ENCODE measurements at regions not wholly inside any gene's neighbourhood (a gene's known extent, or its start where the extent isn't known, plus 50 kb on each side); places are given as distances from the start of the nearest gene placed in this dataset.

DNA sequence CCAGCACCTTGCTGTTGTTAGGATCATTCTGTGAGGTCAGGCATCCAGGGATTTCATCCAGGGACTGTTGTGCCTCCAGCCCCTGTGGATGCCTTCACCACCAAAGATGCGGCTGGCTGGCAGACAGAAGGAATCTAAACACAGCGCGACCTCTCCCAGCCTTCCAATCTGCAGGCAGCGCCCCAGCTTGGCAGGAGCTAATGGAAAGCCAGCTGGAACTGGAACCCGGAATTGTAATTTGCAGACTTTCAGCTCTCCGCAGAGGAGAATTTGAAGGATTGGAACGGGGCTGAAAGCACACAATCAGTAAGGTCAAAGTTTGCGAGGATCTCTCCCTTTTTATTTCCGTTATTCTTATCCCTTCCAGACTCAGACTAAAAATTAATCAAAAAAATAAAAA is 127.8 kb downstream of the TRIB2 start:
- Histone ChIP-seq H3K27me3 (ENCODE audit: control insufficient read depth in 5 of 5, insufficient read depth in 4 of 5, low read length in 5 of 5) (no peaks in the 10 kb centered on the region), H3K27ac (ENCODE audit: low read depth, low read length) (no peak overlapping the region), H3K36me3 (ENCODE audit: control insufficient read depth in 5 of 5, insufficient read depth in 5 of 5, low read length in 5 of 5) (no peaks in the 10 kb centered on the region), H3K9ac (ENCODE audit: low read length in 5 of 5) (no peak overlapping the region), H3K4me3 (ENCODE audit: low read depth in 1 of 5, low read length in 5 of 5) (no peak overlapping the region), H3K4me1 (ENCODE audit: control insufficient read depth in 5 of 5, insufficient read depth in 5 of 5, low read length in 5 of 5) (no peaks in the 10 kb centered on the region), H3K9me3 (ENCODE audit: control insufficient read depth in 5 of 5, low read length in 5 of 5) (no peaks in the 10 kb centered on the region)

- no peak overlapping the region for H3K4me3 ChIP-seq (ENCODE audit: low read depth in 1 of 5, low read length in 5 of 5)
- H3K4me1 ChIP-seq (ENCODE audit: control insufficient read depth in 5 of 5, insufficient read depth in 5 of 5, low read length in 5 of 5): no peaks in the 10 kb centered on the region
- no peak overlapping the region for H3K9ac ChIP-seq (ENCODE audit: low read length in 5 of 5)
- no peaks in the 10 kb centered on the region for H3K36me3 ChIP-seq (ENCODE audit: control insufficient read depth in 5 of 5, insufficient read depth in 5 of 5, low read length in 5 of 5)
- no peaks in the 10 kb centered on the region for H3K27me3 ChIP-seq (ENCODE audit: control insufficient read depth in 5 of 5, insufficient read depth in 4 of 5, low read length in 5 of 5)
- no peak overlapping the region for H3K27ac ChIP-seq (ENCODE audit: low read depth, low read length)
- no peaks in the 10 kb centered on the region for H3K9me3 ChIP-seq (ENCODE audit: control insufficient read depth in 5 of 5, low read length in 5 of 5)
Measured at GRCh38 chr2:12847694-12848575, 131.2 kb downstream of the TRIB2 start.

GRCh38 chr2:12852135-12852534 is 135.4 kb downstream of the TRIB2 start:
- no peaks in the 10 kb centered on the region for H3K36me3 ChIP-seq (ENCODE audit: control insufficient read depth in 5 of 5, insufficient read depth in 5 of 5, low read length in 5 of 5)
- no peak overlapping the region for H3K9ac ChIP-seq (ENCODE audit: low read length in 5 of 5)
- peaks cover 0 to 7% (median 0%) of the 10 kb centered on the region in 5 donors for H3K4me1 ChIP-seq (ENCODE audit: control insufficient read depth in 5 of 5, insufficient read depth in 5 of 5, low read length in 5 of 5)
- H3K27ac ChIP-seq (ENCODE audit: low read depth, low read length): no peak overlapping the region
- H3K4me3 ChIP-seq (ENCODE audit: low read depth in 1 of 5, low read length in 5 of 5): no peak overlapping the region
- H3K9me3 ChIP-seq (ENCODE audit: control insufficient read depth in 5 of 5, low read length in 5 of 5): no peaks in the 10 kb centered on the region
- no peaks in the 10 kb centered on the region for H3K27me3 ChIP-seq (ENCODE audit: control insufficient read depth in 5 of 5, insufficient read depth in 4 of 5, low read length in 5 of 5)

- Histone ChIP-seq H3K4me1 (ENCODE audit: control insufficient read depth in 5 of 5, insufficient read depth in 5 of 5, low read length in 5 of 5) (peaks cover 0 to 7% (median 0%) of the 10 kb centered on the region in 5 donors), H3K9ac (ENCODE audit: low read length in 5 of 5) (no peak overlapping the region), H3K36me3 (ENCODE audit: control insufficient read depth in 5 of 5, insufficient read depth in 5 of 5, low read length in 5 of 5) (no peaks in the 10 kb centered on the region), H3K27me3 (ENCODE audit: control insufficient read depth in 5 of 5, insufficient read depth in 4 of 5, low read length in 5 of 5) (no peaks in the 10 kb centered on the region), H3K9me3 (ENCODE audit: control insufficient read depth in 5 of 5, low read length in 5 of 5) (no peaks in the 10 kb centered on the region), H3K4me3 (ENCODE audit: low read depth in 1 of 5, low read length in 5 of 5) (no peak overlapping the region), H3K27ac (ENCODE audit: low read depth, low read length) (no peak overlapping the region)
Measured at GRCh38 chr2:12854001-12854530, 137.3 kb downstream of the TRIB2 start.

DNA sequence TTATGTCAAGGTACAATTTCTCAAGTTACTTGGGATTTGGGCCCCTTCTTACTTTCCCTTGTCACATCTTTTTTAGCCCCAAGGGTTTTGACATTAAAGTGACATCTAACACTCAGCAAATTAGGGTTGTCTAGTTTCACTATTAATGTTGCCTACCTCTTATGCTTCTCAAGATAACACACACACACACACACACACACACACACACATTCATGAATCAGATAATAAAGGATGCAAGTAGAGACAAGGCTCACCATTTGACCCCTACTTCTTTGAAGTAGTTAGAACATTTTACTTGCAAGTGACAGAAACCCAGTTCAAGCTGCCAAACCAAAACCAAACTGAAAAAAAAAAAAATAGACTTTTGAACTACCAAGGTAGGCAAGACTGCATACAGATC is 138.8 kb downstream of the TRIB2 start:
- Histone ChIP-seq H3K4me3 (ENCODE audit: low read depth in 1 of 5, low read length in 5 of 5) (no peak overlapping the region), H3K27me3 (ENCODE audit: control insufficient read depth in 5 of 5, insufficient read depth in 4 of 5, low read length in 5 of 5) (no peaks in the 10 kb centered on the region), H3K36me3 (ENCODE audit: control insufficient read depth in 5 of 5, insufficient read depth in 5 of 5, low read length in 5 of 5) (no peaks in the 10 kb centered on the region), H3K9ac (ENCODE audit: low read length in 5 of 5) (no peak overlapping the region), H3K27ac (ENCODE audit: low read depth, low read length) (no peak overlapping the region), H3K4me1 (ENCODE audit: control insufficient read depth in 5 of 5, insufficient read depth in 5 of 5, low read length in 5 of 5) (peaks cover 0 to 7% (median 0%) of the 10 kb centered on the region in 5 donors), H3K9me3 (ENCODE audit: control insufficient read depth in 5 of 5, low read length in 5 of 5) (no peaks in the 10 kb centered on the region)

GRCh38 chr2:12856934-12857601 is 140.3 kb downstream of the TRIB2 start:
- Histone ChIP-seq H3K4me3 (ENCODE audit: low read depth in 1 of 5, low read length in 5 of 5) (no peak overlapping the region), H3K9me3 (ENCODE audit: control insufficient read depth in 5 of 5, low read length in 5 of 5) (no peaks in the 10 kb centered on the region), H3K36me3 (ENCODE audit: control insufficient read depth in 5 of 5, insufficient read depth in 5 of 5, low read length in 5 of 5) (no peaks in the 10 kb centered on the region), H3K27me3 (ENCODE audit: control insufficient read depth in 5 of 5, insufficient read depth in 4 of 5, low read length in 5 of 5) (no peaks in the 10 kb centered on the region), H3K4me1 (ENCODE audit: control insufficient read depth in 5 of 5, insufficient read depth in 5 of 5, low read length in 5 of 5) (peaks cover 0 to 10% (median 0%) of the 10 kb centered on the region in 5 donors), H3K27ac (ENCODE audit: low read depth, low read length) (no peak overlapping the region), H3K9ac (ENCODE audit: low read length in 5 of 5) (no peak overlapping the region)

GRCh38 chr2:12857891-12858290 is 141.2 kb downstream of the TRIB2 start:
- H3K9ac ChIP-seq (ENCODE audit: low read length in 5 of 5): no peak overlapping the region

DNA sequence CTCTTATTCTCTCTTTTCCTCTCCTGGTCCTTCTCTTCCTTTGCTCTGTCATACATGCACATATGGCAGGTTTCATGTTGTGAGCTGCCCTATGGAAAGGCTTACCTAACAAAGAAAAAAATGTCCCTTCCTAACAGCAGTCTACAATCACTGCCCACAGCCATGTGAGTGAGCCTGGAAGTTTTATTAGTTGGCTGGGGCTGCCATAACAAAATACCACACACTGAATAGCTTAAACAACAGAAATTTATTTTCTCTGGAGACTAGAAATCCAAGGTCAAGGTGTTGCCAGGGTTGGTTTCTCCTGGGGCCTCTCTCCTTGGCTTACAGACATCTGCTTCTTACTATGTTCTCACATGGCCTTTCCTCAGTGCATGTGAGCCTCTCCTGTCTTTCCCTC is 142.1 kb downstream of the TRIB2 start:
- Histone ChIP-seq H3K9me3 (ENCODE audit: control insufficient read depth in 5 of 5, low read length in 5 of 5) (peaks cover 0 to 5% (median 4%) of the 10 kb centered on the region in 5 donors), H3K9ac (ENCODE audit: low read length in 5 of 5) (no peak overlapping the region), H3K4me3 (ENCODE audit: low read depth in 1 of 5, low read length in 5 of 5) (no peak overlapping the region), H3K36me3 (ENCODE audit: control insufficient read depth in 5 of 5, insufficient read depth in 5 of 5, low read length in 5 of 5) (no peaks in the 10 kb centered on the region), H3K4me1 (ENCODE audit: control insufficient read depth in 5 of 5, insufficient read depth in 5 of 5, low read length in 5 of 5) (peaks cover 0 to 10% (median 0%) of the 10 kb centered on the region in 5 donors), H3K27ac (ENCODE audit: low read depth, low read length) (no peak overlapping the region), H3K27me3 (ENCODE audit: control insufficient read depth in 5 of 5, insufficient read depth in 4 of 5, low read length in 5 of 5) (no peaks in the 10 kb centered on the region)

More at GRCh38 chr2:12857891-12858290, 141.2 kb downstream of the TRIB2 start:
- Histone ChIP-seq H3K27ac (ENCODE audit: low read depth, low read length) (no peak overlapping the region), H3K9me3 (ENCODE audit: control insufficient read depth in 5 of 5, low read length in 5 of 5) (no peaks in the 10 kb centered on the region), H3K4me1 (ENCODE audit: control insufficient read depth in 5 of 5, insufficient read depth in 5 of 5, low read length in 5 of 5) (peaks cover 0 to 10% (median 0%) of the 10 kb centered on the region in 5 donors), H3K4me3 (ENCODE audit: low read depth in 1 of 5, low read length in 5 of 5) (no peak overlapping the region), H3K36me3 (ENCODE audit: control insufficient read depth in 5 of 5, insufficient read depth in 5 of 5, low read length in 5 of 5) (no peaks in the 10 kb centered on the region), H3K27me3 (ENCODE audit: control insufficient read depth in 5 of 5, insufficient read depth in 4 of 5, low read length in 5 of 5) (no peaks in the 10 kb centered on the region)

GRCh38 chr2:12861344-12861930 is 144.7 kb downstream of the TRIB2 start:
- H3K27me3 ChIP-seq (ENCODE audit: control insufficient read depth in 5 of 5, insufficient read depth in 4 of 5, low read length in 5 of 5): no peaks in the 10 kb centered on the region

More at GRCh38 chr2:12861344-12861930, 144.7 kb downstream of the TRIB2 start:
- Histone ChIP-seq H3K9me3 (ENCODE audit: control insufficient read depth in 5 of 5, low read length in 5 of 5) (peaks cover 0 to 12% (median 7%) of the 10 kb centered on the region in 5 donors), H3K36me3 (ENCODE audit: control insufficient read depth in 5 of 5, insufficient read depth in 5 of 5, low read length in 5 of 5) (no peaks in the 10 kb centered on the region), H3K4me3 (ENCODE audit: low read depth in 1 of 5, low read length in 5 of 5) (no peak overlapping the region), H3K4me1 (ENCODE audit: control insufficient read depth in 5 of 5, insufficient read depth in 5 of 5, low read length in 5 of 5) (peaks cover 0 to 10% (median 0%) of the 10 kb centered on the region in 5 donors), H3K27ac (ENCODE audit: low read depth, low read length) (no peak overlapping the region), H3K9ac (ENCODE audit: low read length in 5 of 5) (no peak overlapping the region)
